Panc1 (cell line): ENCODE measurements at regions not wholly inside any gene's neighbourhood (a gene's known extent, or its start where the extent isn't known, plus 50 kb on each side); places are given as distances from the start of the nearest gene placed in this dataset.

ENCODE experiments used
- POLR2AphosphoS5 ChIP-seq: IDR thresholded peaks from 2 replicates; pipeline ENCODE4 v1.6.1; 2012; ENCODE audit warnings: mild to moderate bottlenecking, low read depth, low read length, moderate library complexity
- TF ChIP-seq, protein P1 (sequence below): fragments of 450-650 bp; IDR thresholded peaks from 2 replicates; pipeline ENCODE4 v1.5.1; 2017; ENCODE audit warnings: mild to moderate bottlenecking

GRCh38 chr14:30464481-30464880 lies 94.5 kb upstream of the G2E3 start:
- TF ChIP-seq POLR2AphosphoS5, result no peak
- TF ChIP-seq, protein P1, sequence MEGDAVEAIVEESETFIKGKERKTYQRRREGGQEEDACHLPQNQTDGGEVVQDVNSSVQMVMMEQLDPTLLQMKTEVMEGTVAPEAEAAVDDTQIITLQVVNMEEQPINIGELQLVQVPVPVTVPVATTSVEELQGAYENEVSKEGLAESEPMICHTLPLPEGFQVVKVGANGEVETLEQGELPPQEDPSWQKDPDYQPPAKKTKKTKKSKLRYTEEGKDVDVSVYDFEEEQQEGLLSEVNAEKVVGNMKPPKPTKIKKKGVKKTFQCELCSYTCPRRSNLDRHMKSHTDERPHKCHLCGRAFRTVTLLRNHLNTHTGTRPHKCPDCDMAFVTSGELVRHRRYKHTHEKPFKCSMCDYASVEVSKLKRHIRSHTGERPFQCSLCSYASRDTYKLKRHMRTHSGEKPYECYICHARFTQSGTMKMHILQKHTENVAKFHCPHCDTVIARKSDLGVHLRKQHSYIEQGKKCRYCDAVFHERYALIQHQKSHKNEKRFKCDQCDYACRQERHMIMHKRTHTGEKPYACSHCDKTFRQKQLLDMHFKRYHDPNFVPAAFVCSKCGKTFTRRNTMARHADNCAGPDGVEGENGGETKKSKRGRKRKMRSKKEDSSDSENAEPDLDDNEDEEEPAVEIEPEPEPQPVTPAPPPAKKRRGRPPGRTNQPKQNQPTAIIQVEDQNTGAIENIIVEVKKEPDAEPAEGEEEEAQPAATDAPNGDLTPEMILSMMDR, result no peak
